Liver (tissue), 8 donors: ENCODE measurements at regions not wholly inside any gene's neighbourhood (a gene's known extent, or its start where the extent isn't known, plus 50 kb on each side); places are given as distances from the start of the nearest gene placed in this dataset.

Experiments used
- DNase-seq: peaks from one replicate; pipeline ENCODE4 v3.0.0-alpha.2; 2017; ENCODE audit warnings: low spot score
- H3K27ac ChIP-seq, 2 donors: one replicate each; pipeline ENCODE4 v1.7.0; 2013; ENCODE audit warnings: inconsistent platforms in 2 of 2, low read length in 2 of 2, control low read depth in 1 of 2, low read depth in 1 of 2, mild to moderate bottlenecking in 1 of 2
- H3K27me3 ChIP-seq, 4 donors: one replicate each; pipeline versions ENCODE4 v1.6.1 to v1.7.0; 2013; ENCODE audit warnings: low read length in 3 of 4, inconsistent platforms in 1 of 4, mild to moderate bottlenecking in 1 of 4, moderate library complexity in 1 of 4; ENCODE audit not compliant: control insufficient read depth in 4 of 4, insufficient read depth in 4 of 4
- H3K36me3 ChIP-seq, 4 donors: one replicate each; pipeline versions ENCODE4 v1.6.1 to v1.7.0; 2013; ENCODE audit warnings: low read length in 3 of 4, mild to moderate bottlenecking in 3 of 4, low read depth in 1 of 4, moderate library complexity in 1 of 4; ENCODE audit not compliant: control insufficient read depth in 4 of 4, insufficient read depth in 3 of 4
- H3K4me1 ChIP-seq, 4 donors: one replicate each; pipeline versions ENCODE4 v1.6.1 to v1.7.0; 2013; ENCODE audit warnings: low read length in 3 of 4, mild to moderate bottlenecking in 3 of 4, moderate library complexity in 1 of 4; ENCODE audit not compliant: control insufficient read depth in 4 of 4, insufficient read depth in 4 of 4
- H3K4me3 ChIP-seq, 3 donors: one replicate each; pipeline versions ENCODE4 v1.6.1 to v1.7.0; 2013; ENCODE audit warnings: low read length in 3 of 3, control low read depth in 1 of 3, low read depth in 1 of 3, mild to moderate bottlenecking in 1 of 3
- H3K9ac ChIP-seq, 2 donors: one replicate each; pipeline ENCODE4 v1.7.0; 2013; ENCODE audit warnings: low read length in 2 of 2, mild to moderate bottlenecking in 2 of 2, moderate library complexity in 2 of 2, control low read depth in 1 of 2, low read depth in 1 of 2
- H3K9me3 ChIP-seq, 4 donors: one replicate each; pipeline versions ENCODE4 v1.6.1 to v1.7.0; 2013; ENCODE audit warnings: low read length in 3 of 4; ENCODE audit not compliant: control insufficient read depth in 4 of 4
- ATF3 ChIP-seq: IDR thresholded peaks from 2 replicates; pipeline ENCODE4 v1.6.1; 2016; ENCODE audit warnings: antibody characterized with exemption
- CTCF ChIP-seq: fragments of 150-350 bp; IDR thresholded peaks from 2 replicates; pipeline ENCODE4 v1.5.1; 2017; ENCODE audit warnings: improper control_type of control experiment, low read depth, low read length; ENCODE audit not compliant: missing input control
- EGR1 ChIP-seq, 2 donors: IDR thresholded peaks; 2 replicates each; pipeline ENCODE4 v1.6.1; 2016 to 2018; ENCODE audit warnings: antibody characterized with exemption in 2 of 2, low read depth in 2 of 2
- FOXA1 ChIP-seq: IDR thresholded peaks from 2 replicates; pipeline ENCODE4 v1.6.1; 2016; ENCODE audit warnings: antibody characterized with exemption
- FOXA2 ChIP-seq: IDR thresholded peaks from 2 replicates; pipeline ENCODE4 v1.6.1; 2016; ENCODE audit warnings: antibody characterized with exemption
- GABPA ChIP-seq, 2 donors: IDR thresholded peaks in 1 of 2; conservative IDR thresholded peaks in 1 of 2; 2 replicates each; pipeline ENCODE4 v1.6.1; 2016; ENCODE audit warnings: antibody characterized with exemption in 2 of 2, mild to moderate bottlenecking in 1 of 2, moderate library complexity in 1 of 2
- HNF4A ChIP-seq, 2 donors: conservative IDR thresholded peaks; 2 replicates each; pipeline ENCODE4 v1.6.1; 2016; ENCODE audit warnings: antibody characterized with exemption in 2 of 2, mild to moderate bottlenecking in 2 of 2
- HNF4G ChIP-seq: IDR thresholded peaks from 2 replicates; pipeline ENCODE4 v1.6.1; 2016; ENCODE audit warnings: antibody characterized with exemption
- JUND ChIP-seq, 2 donors: IDR thresholded peaks; 2 replicates each; pipeline ENCODE4 v1.6.1; 2016; ENCODE audit warnings: antibody characterized with exemption in 2 of 2
- NR2F2 ChIP-seq: IDR thresholded peaks from 2 replicates; pipeline ENCODE4 v1.6.1; 2016; ENCODE audit warnings: antibody characterized with exemption
- RAD21 ChIP-seq, 2 donors: IDR thresholded peaks; 2 replicates each; pipeline ENCODE4 v1.6.1; 2016; ENCODE audit warnings: antibody characterized with exemption in 2 of 2, mild to moderate bottlenecking in 2 of 2
- RXRA ChIP-seq, 2 donors: IDR thresholded peaks; 2 replicates each; pipeline ENCODE4 v1.6.1; 2017 to 2018; ENCODE audit warnings: antibody characterized with exemption in 2 of 2, mild to moderate bottlenecking in 1 of 2
- TAF1 ChIP-seq: conservative IDR thresholded peaks from 2 replicates; pipeline ENCODE4 v1.6.1; 2016; ENCODE audit warnings: antibody characterized with exemption, mild to moderate bottlenecking
- YY1 ChIP-seq: IDR thresholded peaks from 2 replicates; pipeline ENCODE4 v1.6.1; 2016; ENCODE audit warnings: antibody characterized with exemption, mild to moderate bottlenecking
- WGBS: extraction: QIAGEN DNeasy Blood & Tissue Kit; methylation state at CpG from one replicate; pipeline ENCODE4 v1.1.7; 2013; 5-methylcytosine and 5-hydroxymethylcytosine counted together
- TF ChIP-seq, protein P1 (sequence below): IDR thresholded peaks from 2 replicates; pipeline ENCODE4 v1.6.1; 2016; ENCODE audit warnings: antibody characterized with exemption
- TF ChIP-seq, protein P2 (sequence below): IDR thresholded peaks from 2 replicates; pipeline ENCODE4 v1.6.1; 2016; ENCODE audit warnings: antibody characterized with exemption
- donor health status: healthy.
- donor health status: healthy.
- donor health status: healthy.
- donor health status: healthy.
- donor health status: healthy.

DNA sequence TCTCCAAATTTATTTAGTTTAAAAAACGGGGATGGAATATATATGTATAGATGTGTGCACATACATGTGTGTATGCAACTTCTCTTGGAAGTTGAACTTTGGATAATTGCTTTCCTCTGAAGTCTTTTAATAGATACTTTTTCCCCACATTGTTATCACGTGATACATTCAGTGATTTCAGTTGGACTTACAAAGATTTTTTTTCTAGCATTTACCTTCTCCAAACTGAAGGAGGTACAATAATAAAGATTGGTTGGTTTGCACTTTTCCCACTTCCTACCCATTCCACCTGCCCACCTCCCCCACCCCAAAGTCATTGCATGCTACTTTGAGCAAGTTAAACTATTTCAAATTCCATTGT lies 206.1 kb upstream of the FSHR start (continued):
- no peak for TF ChIP-seq HNF4A (conservative IDR thresholded peaks at IDR 0.05)
- TF ChIP-seq NR2F2 = no peak
- TF ChIP-seq, protein P1, sequence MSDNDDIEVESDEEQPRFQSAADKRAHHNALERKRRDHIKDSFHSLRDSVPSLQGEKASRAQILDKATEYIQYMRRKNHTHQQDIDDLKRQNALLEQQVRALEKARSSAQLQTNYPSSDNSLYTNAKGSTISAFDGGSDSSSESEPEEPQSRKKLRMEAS = no peak
- TF ChIP-seq EGR1 (IDR thresholded peaks at IDR 0.05; ENCODE audit: low read depth in 2 of 2) = no peak
- no peak for TF ChIP-seq RXRA (IDR thresholded peaks at IDR 0.05)
- TF ChIP-seq YY1 = no peak
- TF ChIP-seq JUND (IDR thresholded peaks at IDR 0.05) = no peak
- no peak for TF ChIP-seq CTCF

- Histone ChIP-seq H3K36me3 (no peaks in the 10 kb centered on the region), H3K4me3 (no peak overlapping the region), H3K9me3 (no peaks in the 10 kb centered on the region), H3K9ac (no peak overlapping the region), H3K27me3 (no peaks in the 10 kb centered on the region), H3K27ac (no peak overlapping the region), H3K4me1 (no peaks in the 10 kb centered on the region)
- no peak for TF ChIP-seq FOXA2
- no peak for TF ChIP-seq RXRA (IDR thresholded peaks at IDR 0.05)
- TF ChIP-seq RAD21 (IDR thresholded peaks at IDR 0.05) = no peak
- no peak for TF ChIP-seq CTCF
- no peak for TF ChIP-seq HNF4G
- 62% methylated on average over 2 of the region's 2 CpGs for WGBS
- no peak for DNase-seq
Observed at GRCh38 chr2:49359721-49360406, 205.5 kb upstream of the FSHR start.

DNA sequence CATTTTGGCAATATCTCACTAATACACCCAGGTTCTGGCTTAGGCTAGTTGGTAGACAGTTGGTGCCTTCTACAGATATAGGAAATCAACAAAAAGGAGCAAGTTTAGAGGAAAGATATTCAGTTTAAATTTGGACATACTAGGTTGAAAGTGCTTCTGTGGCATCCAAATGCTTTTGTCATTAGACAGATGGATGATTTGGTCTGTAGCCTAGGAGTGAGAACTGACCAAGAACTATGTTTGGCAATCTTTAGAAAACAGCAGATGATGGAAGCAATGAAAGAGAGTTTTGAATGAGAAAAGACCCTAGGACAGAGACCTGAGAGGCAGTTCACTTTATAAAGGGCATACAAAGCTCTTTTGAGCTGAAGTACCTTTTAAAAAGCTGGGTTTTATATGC lies 201.3 kb upstream of the FSHR start:
- Histone ChIP-seq H3K9ac (no peak overlapping the region), H3K36me3 (no peaks in the 10 kb centered on the region), H3K4me1 (no peaks in the 10 kb centered on the region), H3K9me3 (no peaks in the 10 kb centered on the region), H3K27me3 (no peaks in the 10 kb centered on the region), H3K4me3 (no peak overlapping the region), H3K27ac (no peak overlapping the region)
- no peak for DNase-seq
- no peak for TF ChIP-seq CTCF
- TF ChIP-seq HNF4A (conservative IDR thresholded peaks at IDR 0.05) = no peak
- no peak for TF ChIP-seq TAF1
- TF ChIP-seq GABPA (IDR thresholded peaks at IDR 0.05 in 1 of 2, conservative IDR thresholded peaks at IDR 0.05 in 1 of 2) = no peak
- no peak for TF ChIP-seq RXRA (IDR thresholded peaks at IDR 0.05)
- TF ChIP-seq RAD21 (IDR thresholded peaks at IDR 0.05) = no peak
- no peak for TF ChIP-seq NR2F2
- no peak for TF ChIP-seq FOXA2
- TF ChIP-seq, protein P2, sequence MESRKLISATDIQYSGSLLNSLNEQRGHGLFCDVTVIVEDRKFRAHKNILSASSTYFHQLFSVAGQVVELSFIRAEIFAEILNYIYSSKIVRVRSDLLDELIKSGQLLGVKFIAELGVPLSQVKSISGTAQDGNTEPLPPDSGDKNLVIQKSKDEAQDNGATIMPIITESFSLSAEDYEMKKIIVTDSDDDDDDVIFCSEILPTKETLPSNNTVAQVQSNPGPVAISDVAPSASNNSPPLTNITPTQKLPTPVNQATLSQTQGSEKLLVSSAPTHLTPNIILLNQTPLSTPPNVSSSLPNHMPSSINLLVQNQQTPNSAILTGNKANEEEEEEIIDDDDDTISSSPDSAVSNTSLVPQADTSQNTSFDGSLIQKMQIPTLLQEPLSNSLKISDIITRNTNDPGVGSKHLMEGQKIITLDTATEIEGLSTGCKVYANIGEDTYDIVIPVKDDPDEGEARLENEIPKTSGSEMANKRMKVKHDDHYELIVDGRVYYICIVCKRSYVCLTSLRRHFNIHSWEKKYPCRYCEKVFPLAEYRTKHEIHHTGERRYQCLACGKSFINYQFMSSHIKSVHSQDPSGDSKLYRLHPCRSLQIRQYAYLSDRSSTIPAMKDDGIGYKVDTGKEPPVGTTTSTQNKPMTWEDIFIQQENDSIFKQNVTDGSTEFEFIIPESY = no peak
- no peak for TF ChIP-seq ATF3
- no peak for TF ChIP-seq YY1
- TF ChIP-seq, protein P1 = no peak
- TF ChIP-seq JUND (IDR thresholded peaks at IDR 0.05) = no peak
- TF ChIP-seq FOXA1 = no peak
